Transverse colon (tissue), 4 donors: ENCODE measurements at regions not wholly inside any gene's neighbourhood (a gene's known extent, or its start where the extent isn't known, plus 50 kb on each side); places are given as distances from the start of the nearest gene placed in this dataset.

Experiments used
- DNase-seq: peaks from one replicate; pipeline ENCODE4 v3.0.0-alpha.2; 2019
- H3K27ac ChIP-seq, 4 donors: fragments of 200-600 bp; sonication (generic); 2 replicates each; pipeline ENCODE4 v1.5.1; 2016 to 2018; ENCODE audit warnings: inconsistent platforms in 4 of 4
- H3K27me3 ChIP-seq: fragments of 200-600 bp; sonication (generic); 2 replicates; pipeline ENCODE4 v1.5.1; 2017; ENCODE audit warnings: inconsistent platforms
- H3K36me3 ChIP-seq, 4 donors: fragments of 200-600 bp; sonication (generic); 2 replicates each; pipeline ENCODE4 v1.5.1; 2017 to 2019; ENCODE audit warnings: inconsistent platforms in 4 of 4
- H3K4me1 ChIP-seq, 4 donors: fragments of 200-600 bp; sonication (generic); 2 replicates each; pipeline ENCODE4 v1.5.1; 2017 to 2020; ENCODE audit warnings: inconsistent platforms in 4 of 4
- H3K4me3 ChIP-seq, 4 donors: fragments of 200-600 bp; sonication (generic); 1 replicate in 1 of 4; 2 replicates in 3 of 4; pipeline versions ENCODE4 v1.5.1 to v1.6.1; 2017 to 2019; ENCODE audit warnings: inconsistent platforms in 4 of 4
- H3K9me3 ChIP-seq, 2 donors: fragments of 200-600 bp; sonication (generic); 2 replicates each; pipeline ENCODE4 v1.5.1; 2017 to 2019; ENCODE audit warnings: inconsistent platforms in 2 of 2
- EP300 ChIP-seq: sonication (generic); formaldehyde crosslinking; IDR thresholded peaks from one replicate; pipeline ENCODE4 v1.6.1; 2017; ENCODE audit warnings: antibody characterized with exemption, low read depth
- POLR2A ChIP-seq: fragments of 450-650 bp; IDR thresholded peaks from one replicate; pipeline ENCODE4 v1.6.1; 2016; ENCODE audit warnings: antibody characterized with exemption, mild to moderate bottlenecking, moderate library complexity
- POLR2AphosphoS5 ChIP-seq, 3 donors: sonication (generic); formaldehyde crosslinking; IDR thresholded peaks; one replicate each; pipeline ENCODE4 v1.6.1; 2016; ENCODE audit warnings: antibody characterized with exemption in 3 of 3
- WGBS, 2 donors: methylation state at CpG; one replicate each; pipeline ENCODE4 v1.1.5; 2018; ENCODE audit warnings: low coverage in 1 of 2; 5-methylcytosine and 5-hydroxymethylcytosine counted together
- in situ Hi-C, 4 donors: fragments of 200-750 bp; cut with MboI; loops; one replicate each; pipeline versions ENCODE4 v1.15.0 to v1.15.1; 2017; ENCODE audit warnings: low sequenced_read_pairs in 3 of 4, low pct_ligation_motif_present in 1 of 4, low pct_unique_long_range_greater_than_20kb in 1 of 4
- intact Hi-C: fragments of 100-400 bp; cut with DNase I; formaldehyde crosslinking; loops from one replicate; pipeline ENCODE4 v1.15.1; 2023; ENCODE audit warnings: low total_unique reads
- TF ChIP-seq, protein P1 (sequence below), 5 experiments: fragments of 200-600 bp in 3 of 5; fragments of 450-650 bp in 2 of 5; sonication (generic) in 3 of 5; IDR thresholded peaks; 1 replicate in 2 of 5; 2 replicates in 3 of 5; pipeline ENCODE4 v1.5.1; 2016 to 2017; ENCODE audit warnings: antibody characterized with exemption in 5 of 5, inconsistent platforms in 3 of 5, mild to moderate bottlenecking in 2 of 5, moderate library complexity in 1 of 5

DNA sequence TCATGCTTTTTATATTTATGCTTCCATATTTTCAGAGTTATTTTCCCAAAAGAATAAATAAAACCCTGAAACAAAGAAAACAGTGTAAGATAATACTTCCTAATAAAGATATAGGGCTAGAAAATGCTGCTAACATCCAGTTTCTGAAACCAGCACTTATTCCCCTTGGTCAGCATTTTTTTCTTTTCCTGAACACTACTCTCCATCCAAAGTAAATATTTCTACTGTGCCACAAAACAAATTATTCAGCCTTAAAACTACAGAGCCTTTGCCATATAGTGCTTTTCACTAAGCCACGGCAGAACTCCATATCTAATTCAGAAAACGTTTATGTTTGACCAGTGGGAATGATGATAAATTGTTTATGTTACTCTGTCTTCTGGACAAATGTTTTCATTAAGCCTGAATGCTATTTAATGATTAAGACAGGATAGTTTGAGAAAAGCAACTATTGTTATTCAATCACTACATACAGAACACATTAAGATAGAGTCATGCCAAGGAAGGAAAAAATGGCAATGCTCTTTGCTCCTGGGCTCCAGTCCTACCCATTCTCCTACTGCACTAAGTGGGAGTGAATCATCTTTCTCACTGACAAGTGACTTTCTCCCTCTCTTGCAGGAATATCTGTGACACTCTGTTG is 723.9 kb downstream of the FAT4 start:
- H3K27ac ChIP-seq, result no peak overlapping the region
- in situ Hi-C loops (no loop called here), intact Hi-C loops (no loop called here)
- H3K36me3 ChIP-seq, result no peaks in the 10 kb centered on the region
- no peak for TF ChIP-seq POLR2A
- TF ChIP-seq EP300, result no peak
- TF ChIP-seq, protein P1, sequence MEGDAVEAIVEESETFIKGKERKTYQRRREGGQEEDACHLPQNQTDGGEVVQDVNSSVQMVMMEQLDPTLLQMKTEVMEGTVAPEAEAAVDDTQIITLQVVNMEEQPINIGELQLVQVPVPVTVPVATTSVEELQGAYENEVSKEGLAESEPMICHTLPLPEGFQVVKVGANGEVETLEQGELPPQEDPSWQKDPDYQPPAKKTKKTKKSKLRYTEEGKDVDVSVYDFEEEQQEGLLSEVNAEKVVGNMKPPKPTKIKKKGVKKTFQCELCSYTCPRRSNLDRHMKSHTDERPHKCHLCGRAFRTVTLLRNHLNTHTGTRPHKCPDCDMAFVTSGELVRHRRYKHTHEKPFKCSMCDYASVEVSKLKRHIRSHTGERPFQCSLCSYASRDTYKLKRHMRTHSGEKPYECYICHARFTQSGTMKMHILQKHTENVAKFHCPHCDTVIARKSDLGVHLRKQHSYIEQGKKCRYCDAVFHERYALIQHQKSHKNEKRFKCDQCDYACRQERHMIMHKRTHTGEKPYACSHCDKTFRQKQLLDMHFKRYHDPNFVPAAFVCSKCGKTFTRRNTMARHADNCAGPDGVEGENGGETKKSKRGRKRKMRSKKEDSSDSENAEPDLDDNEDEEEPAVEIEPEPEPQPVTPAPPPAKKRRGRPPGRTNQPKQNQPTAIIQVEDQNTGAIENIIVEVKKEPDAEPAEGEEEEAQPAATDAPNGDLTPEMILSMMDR (IDR thresholded peaks at IDR 0.05), result no peak
- no peak for TF ChIP-seq POLR2AphosphoS5 (IDR thresholded peaks at IDR 0.05)
- no peaks in the 10 kb centered on the region for H3K27me3 ChIP-seq
- H3K9me3 ChIP-seq, result no peaks in the 10 kb centered on the region
- no peaks in the 10 kb centered on the region for H3K4me1 ChIP-seq
- H3K4me3 ChIP-seq, result no peak overlapping the region
- DNase-seq, result no peak
- 40 to 66% methylated on average over 2 of the region's 2 CpGs for WGBS, 2 donors

DNA sequence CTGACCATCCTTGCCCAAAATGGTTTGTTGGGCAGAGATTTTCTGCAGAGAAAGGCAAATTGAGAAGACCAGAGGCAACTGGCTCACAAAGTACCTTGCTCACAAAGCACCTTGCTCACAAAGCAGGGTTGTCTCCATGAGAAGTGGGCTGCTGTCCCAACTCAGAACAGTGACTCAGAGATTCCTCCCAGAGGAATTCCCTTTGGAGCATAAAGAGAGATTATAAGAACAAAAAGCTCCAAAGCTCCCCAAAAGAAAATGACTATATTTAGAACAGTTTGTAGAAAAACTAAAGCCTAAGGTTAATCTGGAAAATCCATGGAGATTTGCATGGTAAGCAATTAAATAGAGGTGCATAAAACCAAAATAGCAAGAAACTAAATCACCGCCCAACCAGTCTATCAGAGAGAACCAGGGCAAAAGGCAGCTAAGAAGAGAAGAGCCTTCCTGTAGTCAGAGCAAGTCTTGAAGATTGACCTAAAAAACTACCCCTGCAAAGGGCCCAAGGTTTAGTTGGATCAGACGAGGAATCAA is 731.4 kb downstream of the FAT4 start:
- WGBS, 2 donors, result 67 to 100% methylated on average over 1 to 2 of the region's 2 CpGs

DNA sequence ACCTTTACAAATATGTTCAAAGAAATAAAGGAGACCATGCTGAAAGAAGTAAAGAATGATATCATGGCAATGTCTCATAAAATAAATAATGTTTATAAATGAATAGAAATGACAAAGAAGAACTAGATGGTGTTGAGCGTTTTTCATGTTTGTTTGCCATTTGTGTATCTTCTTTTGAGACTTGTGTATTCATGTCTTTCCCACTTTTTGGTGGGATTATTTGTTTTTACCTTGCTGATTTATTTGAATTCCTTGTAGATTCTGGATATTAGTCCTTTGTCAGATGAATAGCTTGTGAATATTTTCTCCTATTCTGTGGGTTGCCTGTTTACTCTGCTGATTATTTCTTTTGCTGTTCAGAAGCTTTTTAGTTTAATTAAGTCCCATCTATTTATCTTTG is 732.4 kb downstream of the FAT4 start:
- no peak overlapping the region for H3K27ac ChIP-seq
- H3K36me3 ChIP-seq, result no peaks in the 10 kb centered on the region
- H3K4me3 ChIP-seq, result no peak overlapping the region
- peaks cover 0 to 4% of the 10 kb centered on the region in 2 donors for H3K9me3 ChIP-seq
- H3K4me1 ChIP-seq, result no peaks in the 10 kb centered on the region
- in situ Hi-C loops (no loop called here), intact Hi-C loops (no loop called here)
- H3K27me3 ChIP-seq, result no peaks in the 10 kb centered on the region
- WGBS, 2 donors, result 68 to 90% methylated on average over 1 of the region's 1 CpG
- TF ChIP-seq POLR2A (no peak), EP300 (no peak), POLR2AphosphoS5 (IDR thresholded peaks at IDR 0.05) (no peak)
- TF ChIP-seq, protein P1 (IDR thresholded peaks at IDR 0.05), result no peak
- no peak for DNase-seq

More for the DNA sequence above, 731.4 kb downstream of the FAT4 start:
- H3K4me3 ChIP-seq, result no peak overlapping the region
- DNase-seq, result no peak
- peaks cover 0 to 4% of the 10 kb centered on the region in 2 donors for H3K9me3 ChIP-seq
- no peaks in the 10 kb centered on the region for H3K27me3 ChIP-seq
- no peak overlapping the region for H3K27ac ChIP-seq
- intact Hi-C loops (no loop called here), in situ Hi-C loops (no loop called here)
- no peaks in the 10 kb centered on the region for H3K36me3 ChIP-seq
- no peaks in the 10 kb centered on the region for H3K4me1 ChIP-seq
- TF ChIP-seq POLR2A, result no peak
- TF ChIP-seq, protein P1 (IDR thresholded peaks at IDR 0.05), result no peak
- TF ChIP-seq EP300, result no peak
- TF ChIP-seq POLR2AphosphoS5 (IDR thresholded peaks at IDR 0.05), result no peak

DNA sequence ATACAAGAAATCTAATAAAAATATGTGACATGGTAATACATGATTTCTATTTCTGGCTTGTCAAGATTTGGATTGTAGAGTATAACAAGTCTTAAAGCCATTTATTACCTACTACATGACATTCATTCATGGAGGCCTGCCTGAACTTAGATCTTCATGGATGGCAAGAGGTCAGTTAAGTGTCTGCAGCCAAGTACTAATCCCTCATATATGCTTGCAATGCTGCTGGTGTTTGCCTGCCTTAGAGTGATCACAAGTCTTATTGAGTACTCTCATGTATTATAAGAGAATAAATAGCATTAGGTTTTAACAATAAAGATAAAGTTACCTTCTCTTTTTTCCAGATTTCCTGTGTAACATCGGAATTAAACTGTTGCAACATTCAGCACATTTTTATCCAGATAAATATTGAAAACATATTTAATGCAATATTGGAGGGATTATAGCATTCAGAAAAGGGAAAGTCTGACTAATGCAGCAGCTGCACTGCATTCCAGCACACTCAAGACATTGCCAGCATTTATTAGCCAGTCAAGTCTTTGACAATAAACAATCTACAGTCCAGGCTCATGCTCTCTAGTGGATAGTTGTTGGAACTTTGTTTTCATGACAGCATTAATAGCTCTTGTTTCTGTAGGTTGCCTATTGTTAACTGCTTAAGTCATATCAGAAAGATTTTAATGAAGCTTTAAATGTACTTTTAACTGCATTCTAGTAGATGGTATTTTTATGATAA is 737.1 kb downstream of the FAT4 start:
- no peak overlapping the region for H3K27ac ChIP-seq
- in situ Hi-C loops, result no loop called here
- H3K9me3 ChIP-seq, result peaks cover 0 to 4% of the 10 kb centered on the region in 2 donors
- TF ChIP-seq POLR2A (no peak), POLR2AphosphoS5 (IDR thresholded peaks at IDR 0.05) (no peak), EP300 (no peak)
- TF ChIP-seq, protein P1 (IDR thresholded peaks at IDR 0.05), result no peak
- 44 to 60% methylated on average over 1 of the region's 1 CpG for WGBS, 2 donors
- intact Hi-C loops, result no loop called here
- no peaks in the 10 kb centered on the region for H3K4me1 ChIP-seq
- no peak overlapping the region for H3K4me3 ChIP-seq
- no peaks in the 10 kb centered on the region for H3K36me3 ChIP-seq
- no peaks in the 10 kb centered on the region for H3K27me3 ChIP-seq
- DNase-seq, result no peak
